ENCODE measurements at regions not wholly inside any gene's neighbourhood (a gene's known extent, or its start where the extent isn't known, plus 50 kb on each side); places are given as distances from the start of the nearest gene placed in this dataset.

DNA sequence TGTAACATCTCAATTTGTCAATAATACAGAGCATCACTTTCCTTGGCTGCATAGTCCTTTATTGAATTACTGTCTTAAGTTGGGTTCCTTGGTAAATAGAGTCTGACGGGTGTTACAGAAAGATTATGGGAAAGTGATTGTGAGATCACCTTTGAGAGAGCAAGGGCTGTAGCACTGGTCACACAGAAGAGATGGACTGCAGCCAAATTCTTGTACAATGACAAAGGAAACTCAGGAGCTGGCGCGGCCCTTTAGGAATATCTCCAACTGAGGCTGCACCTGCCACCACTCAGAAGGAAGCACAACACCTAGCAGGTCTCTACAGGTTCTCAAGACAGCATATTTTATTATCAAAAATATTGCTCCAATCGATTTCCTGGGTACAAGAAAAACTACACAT, 350.0 kb upstream of the ISL1 start:
- H3K36me3 ChIP-seq = no peaks in the 10 kb centered on the region
- H3K4me1 ChIP-seq = no peaks in the 10 kb centered on the region
- H3K4me3 ChIP-seq = no peak overlapping the region
- TF ChIP-seq, protein P1, sequence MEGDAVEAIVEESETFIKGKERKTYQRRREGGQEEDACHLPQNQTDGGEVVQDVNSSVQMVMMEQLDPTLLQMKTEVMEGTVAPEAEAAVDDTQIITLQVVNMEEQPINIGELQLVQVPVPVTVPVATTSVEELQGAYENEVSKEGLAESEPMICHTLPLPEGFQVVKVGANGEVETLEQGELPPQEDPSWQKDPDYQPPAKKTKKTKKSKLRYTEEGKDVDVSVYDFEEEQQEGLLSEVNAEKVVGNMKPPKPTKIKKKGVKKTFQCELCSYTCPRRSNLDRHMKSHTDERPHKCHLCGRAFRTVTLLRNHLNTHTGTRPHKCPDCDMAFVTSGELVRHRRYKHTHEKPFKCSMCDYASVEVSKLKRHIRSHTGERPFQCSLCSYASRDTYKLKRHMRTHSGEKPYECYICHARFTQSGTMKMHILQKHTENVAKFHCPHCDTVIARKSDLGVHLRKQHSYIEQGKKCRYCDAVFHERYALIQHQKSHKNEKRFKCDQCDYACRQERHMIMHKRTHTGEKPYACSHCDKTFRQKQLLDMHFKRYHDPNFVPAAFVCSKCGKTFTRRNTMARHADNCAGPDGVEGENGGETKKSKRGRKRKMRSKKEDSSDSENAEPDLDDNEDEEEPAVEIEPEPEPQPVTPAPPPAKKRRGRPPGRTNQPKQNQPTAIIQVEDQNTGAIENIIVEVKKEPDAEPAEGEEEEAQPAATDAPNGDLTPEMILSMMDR (IDR thresholded peaks at IDR 0.05) = no peak
- no peak for TF ChIP-seq POLR2A (IDR thresholded peaks at IDR 0.05)
- H3K27ac ChIP-seq = no peak overlapping the region
- H3K27me3 ChIP-seq = no peaks in the 10 kb centered on the region
- H3K9me3 ChIP-seq = no peaks in the 10 kb centered on the region
- no peak for DNase-seq

DNA sequence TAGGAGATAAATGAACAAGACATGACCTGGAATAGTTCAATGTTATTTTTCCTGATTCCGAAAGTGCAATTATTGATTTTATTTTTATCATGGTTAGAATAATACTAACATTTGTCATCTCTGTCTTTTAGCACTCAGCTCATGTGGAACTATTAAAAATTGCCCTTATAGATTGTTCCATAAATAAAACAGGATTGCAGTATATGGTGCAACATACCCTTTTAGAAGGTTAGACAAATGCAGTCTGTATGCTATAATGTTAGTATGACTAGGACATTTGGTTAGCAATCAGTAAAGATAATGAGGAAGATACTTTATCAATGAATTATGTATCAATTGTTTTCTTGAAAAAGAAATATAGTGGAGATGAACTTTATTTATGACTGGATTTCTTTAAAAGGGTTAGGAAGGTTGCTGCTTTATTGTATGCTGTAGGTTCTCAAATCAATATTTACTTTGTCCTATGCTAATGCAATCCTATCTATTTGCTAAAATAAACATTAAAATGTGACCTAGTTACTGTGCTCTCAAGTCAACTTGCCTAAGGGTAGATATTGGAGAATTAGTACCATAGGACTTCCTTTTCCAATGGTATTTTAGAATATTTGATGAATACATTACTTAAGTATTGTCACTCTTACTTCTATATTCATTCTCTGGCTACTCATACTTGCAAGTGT, 348.9 kb upstream of the ISL1 start:
- TF ChIP-seq, protein P1 (IDR thresholded peaks at IDR 0.05) = no peak
- TF ChIP-seq POLR2A (IDR thresholded peaks at IDR 0.05) = no peak
- Histone ChIP-seq H3K27me3 (no peaks in the 10 kb centered on the region), H3K36me3 (no peaks in the 10 kb centered on the region), H3K4me1 (no peaks in the 10 kb centered on the region), H3K9me3 (no peaks in the 10 kb centered on the region), H3K27ac (no peak overlapping the region), H3K4me3 (no peak overlapping the region)
- DNase-seq = no peak

DNA sequence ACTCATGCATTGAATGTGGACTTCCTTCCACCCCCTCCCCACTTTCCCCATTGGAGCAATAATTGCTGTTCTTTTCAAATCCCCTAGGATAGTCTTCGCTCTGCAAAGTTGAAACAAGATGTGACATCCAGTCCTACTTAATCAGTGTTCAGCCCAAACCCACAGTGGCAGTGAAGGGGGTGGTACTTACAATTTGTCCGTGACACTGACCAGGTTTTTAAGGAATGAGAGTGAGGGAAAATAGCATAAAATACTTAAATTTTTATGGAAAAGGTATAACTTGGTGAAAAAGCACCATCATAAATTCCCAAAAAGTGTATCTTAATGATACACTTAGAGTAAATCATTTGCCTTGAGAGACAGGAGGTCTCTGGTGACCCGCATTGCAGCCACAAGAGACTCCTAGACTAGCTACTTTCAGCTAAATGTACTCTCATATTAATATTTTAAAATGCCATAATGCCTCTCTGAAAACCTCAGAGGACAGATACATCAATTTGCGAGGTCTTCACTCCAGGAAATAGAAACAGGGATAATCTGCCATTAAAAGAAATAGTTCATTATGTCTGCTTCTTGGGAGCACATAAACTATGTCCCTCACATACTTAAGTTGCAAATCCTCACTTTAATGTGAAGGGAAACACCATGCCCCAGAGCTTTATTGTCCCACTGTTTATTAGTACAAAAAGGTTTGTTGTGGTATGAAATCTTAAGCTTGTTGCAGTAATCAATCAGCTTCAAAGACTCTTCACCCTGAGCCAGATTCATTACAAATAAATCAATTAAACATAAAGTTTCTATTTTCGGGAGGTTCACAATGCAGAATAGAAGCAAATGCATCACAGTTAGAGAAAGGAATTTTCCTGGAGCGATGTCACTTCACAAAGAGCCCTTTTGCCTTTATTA, 343.6 kb upstream of the ISL1 start:
- Histone ChIP-seq H3K27me3 (no peaks in the 10 kb centered on the region), H3K27ac (no peak overlapping the region), H3K4me1 (no peaks in the 10 kb centered on the region), H3K4me3 (no peak overlapping the region), H3K36me3 (no peaks in the 10 kb centered on the region), H3K9me3 (no peaks in the 10 kb centered on the region)
- TF ChIP-seq, protein P1 (IDR thresholded peaks at IDR 0.05) = no peak
- TF ChIP-seq POLR2A (IDR thresholded peaks at IDR 0.05) = no peak
- no peak for DNase-seq

DNA sequence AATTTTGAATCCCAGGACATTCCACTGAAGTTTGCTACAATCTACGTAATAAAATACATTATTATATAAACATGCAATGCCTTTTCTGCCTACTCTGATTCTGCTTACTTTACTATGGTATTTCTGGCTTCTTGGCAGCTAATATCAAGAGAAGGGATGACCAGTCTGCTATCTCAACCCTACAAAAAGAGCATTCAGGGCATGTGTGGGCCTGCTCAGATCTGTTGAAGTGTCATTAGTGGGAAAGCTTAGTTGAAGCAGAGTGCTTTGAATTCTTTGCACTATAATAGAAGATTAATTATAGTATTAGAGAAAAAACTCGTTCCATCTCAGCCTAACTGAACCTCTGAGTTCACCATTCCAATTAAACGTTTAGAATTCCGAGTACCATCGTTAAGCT, 339.5 kb upstream of the ISL1 start:
- no peaks in the 10 kb centered on the region for H3K4me1 ChIP-seq
- TF ChIP-seq, protein P1 (IDR thresholded peaks at IDR 0.05) = no peak
- H3K27ac ChIP-seq = no peak overlapping the region
- no peak for DNase-seq
- no peaks in the 10 kb centered on the region for H3K27me3 ChIP-seq
- H3K4me3 ChIP-seq = no peak overlapping the region
- H3K36me3 ChIP-seq = no peaks in the 10 kb centered on the region
- H3K9me3 ChIP-seq = no peaks in the 10 kb centered on the region

DNA sequence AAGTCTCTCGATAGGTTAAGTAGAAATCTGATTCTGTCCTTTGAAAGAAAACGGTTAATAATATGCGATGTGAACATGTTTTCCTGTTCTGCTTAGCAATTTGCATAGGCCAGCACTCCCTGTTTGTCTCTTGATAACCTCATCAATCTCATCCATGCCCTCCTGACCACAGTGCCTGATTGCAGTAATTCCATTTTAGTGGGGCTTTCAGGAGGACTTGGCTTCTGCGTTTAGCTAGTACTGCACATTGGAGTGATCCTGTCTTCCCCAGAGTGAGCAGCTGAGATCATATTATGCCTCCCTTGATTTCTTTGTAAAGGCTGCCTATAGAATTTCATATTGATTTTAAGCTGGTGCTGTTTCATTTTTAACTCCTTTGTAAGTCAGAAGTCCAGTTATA, 335.9 kb upstream of the ISL1 start:
- H3K4me3 ChIP-seq = no peak overlapping the region
- no peaks in the 10 kb centered on the region for H3K27me3 ChIP-seq
- no peak for DNase-seq
- H3K4me1 ChIP-seq = no peaks in the 10 kb centered on the region
- no peak overlapping the region for H3K27ac ChIP-seq
- no peaks in the 10 kb centered on the region for H3K9me3 ChIP-seq
- no peak for TF ChIP-seq POLR2A (IDR thresholded peaks at IDR 0.05)
- TF ChIP-seq, protein P1 (IDR thresholded peaks at IDR 0.05) = no peak
- H3K36me3 ChIP-seq = no peaks in the 10 kb centered on the region
